Lung (tissue), 11 donors: ENCODE measurements at regions not wholly inside any gene's neighbourhood (a gene's known extent, or its start where the extent isn't known, plus 50 kb on each side); places are given as distances from the start of the nearest gene placed in this dataset.

ENCODE experiments used
- ATAC-seq: fragments of 200-7000 bp; cut with Tn5 transposase; one replicate; pipeline ENCODE4 v1.9.1; 2020; ENCODE audit warnings: moderate number of reproducible peaks; ENCODE audit not compliant: insufficient read depth, low FRiP score
- DNase-seq, 3 donors: peaks; one replicate each; pipeline ENCODE4 v3.0.0-alpha.2; 2013 to 2017
- H3K27ac ChIP-seq, 2 donors: one replicate each; pipeline ENCODE4 v1.5.1; 2013; ENCODE audit warnings: mild to moderate bottlenecking in 2 of 2, moderate library complexity in 2 of 2, control low read depth in 1 of 2, inconsistent platforms in 1 of 2, low read depth in 1 of 2, low read length in 1 of 2
- H3K27me3 ChIP-seq, 3 donors: one replicate each; pipeline ENCODE4 v1.5.1; 2013; ENCODE audit warnings: low read length in 2 of 3; ENCODE audit not compliant: control insufficient read depth in 3 of 3, insufficient read depth in 3 of 3
- H3K36me3 ChIP-seq, 4 donors: one replicate each; pipeline ENCODE4 v1.5.1; 2013; ENCODE audit warnings: low read length in 4 of 4, mild to moderate bottlenecking in 1 of 4, moderate library complexity in 1 of 4; ENCODE audit not compliant: control insufficient read depth in 4 of 4, insufficient read depth in 4 of 4
- H3K4me1 ChIP-seq, 5 donors: one replicate each; pipeline ENCODE4 v1.5.1; 2013; ENCODE audit warnings: low read length in 5 of 5, mild to moderate bottlenecking in 2 of 5, moderate library complexity in 1 of 5; ENCODE audit not compliant: control insufficient read depth in 5 of 5, insufficient read depth in 5 of 5
- H3K4me3 ChIP-seq: one replicate; pipeline ENCODE4 v1.5.1; 2013; ENCODE audit warnings: mild to moderate bottlenecking, control low read depth, moderate library complexity
- H3K9ac ChIP-seq, 2 donors: one replicate each; pipeline ENCODE4 v1.5.1; 2013; ENCODE audit warnings: low read length in 2 of 2, control low read depth in 1 of 2; ENCODE audit not compliant: insufficient read depth in 1 of 2
- H3K9me3 ChIP-seq, 4 donors: one replicate each; pipeline ENCODE4 v1.5.1; 2013; ENCODE audit warnings: low read length in 3 of 4, mild to moderate bottlenecking in 1 of 4, moderate library complexity in 1 of 4; ENCODE audit not compliant: control insufficient read depth in 4 of 4, insufficient read depth in 3 of 4
- WGBS, 2 donors: extraction: QIAGEN DNeasy Blood & Tissue Kit; methylation state at CpG; one replicate each; pipeline ENCODE4 v1.1.7; 2013; 5-methylcytosine and 5-hydroxymethylcytosine counted together
- TF ChIP-seq, protein P1 (sequence below): IDR thresholded peaks from 2 replicates; pipeline ENCODE4 v1.5.1; 2012; ENCODE audit warnings: mild to moderate bottlenecking; ENCODE audit errors: control extremely low read depth, extremely low read depth
- donor health status: control.
- donor health status: control.
- donor health status: Bipolar disorder and iron deficiency.
- donor health status: healthy.
- donor health status: DM: yes; HTN: yes; CAD: no.

GRCh38 chr22:44403166-44403565 lies 90.4 kb upstream of the SHISAL1 start:
- 87% methylated on average over 5 of the region's 5 CpGs for WGBS, 2 donors
- H3K27me3 ChIP-seq = no peaks in the 10 kb centered on the region
- peaks cover 0 to 22% (median 0%) of the 10 kb centered on the region in 5 donors for H3K4me1 ChIP-seq
- no peaks in the 10 kb centered on the region for H3K36me3 ChIP-seq
- no peak for ATAC-seq
- H3K4me3 ChIP-seq = no peak overlapping the region
- H3K9me3 ChIP-seq = peaks cover 0 to 4% (median 0%) of the 10 kb centered on the region in 4 donors
- TF ChIP-seq, protein P1, sequence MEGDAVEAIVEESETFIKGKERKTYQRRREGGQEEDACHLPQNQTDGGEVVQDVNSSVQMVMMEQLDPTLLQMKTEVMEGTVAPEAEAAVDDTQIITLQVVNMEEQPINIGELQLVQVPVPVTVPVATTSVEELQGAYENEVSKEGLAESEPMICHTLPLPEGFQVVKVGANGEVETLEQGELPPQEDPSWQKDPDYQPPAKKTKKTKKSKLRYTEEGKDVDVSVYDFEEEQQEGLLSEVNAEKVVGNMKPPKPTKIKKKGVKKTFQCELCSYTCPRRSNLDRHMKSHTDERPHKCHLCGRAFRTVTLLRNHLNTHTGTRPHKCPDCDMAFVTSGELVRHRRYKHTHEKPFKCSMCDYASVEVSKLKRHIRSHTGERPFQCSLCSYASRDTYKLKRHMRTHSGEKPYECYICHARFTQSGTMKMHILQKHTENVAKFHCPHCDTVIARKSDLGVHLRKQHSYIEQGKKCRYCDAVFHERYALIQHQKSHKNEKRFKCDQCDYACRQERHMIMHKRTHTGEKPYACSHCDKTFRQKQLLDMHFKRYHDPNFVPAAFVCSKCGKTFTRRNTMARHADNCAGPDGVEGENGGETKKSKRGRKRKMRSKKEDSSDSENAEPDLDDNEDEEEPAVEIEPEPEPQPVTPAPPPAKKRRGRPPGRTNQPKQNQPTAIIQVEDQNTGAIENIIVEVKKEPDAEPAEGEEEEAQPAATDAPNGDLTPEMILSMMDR = no peak
- no peak for DNase-seq
- H3K27ac ChIP-seq = no peak overlapping the region
- H3K9ac ChIP-seq = no peak overlapping the region

DNA sequence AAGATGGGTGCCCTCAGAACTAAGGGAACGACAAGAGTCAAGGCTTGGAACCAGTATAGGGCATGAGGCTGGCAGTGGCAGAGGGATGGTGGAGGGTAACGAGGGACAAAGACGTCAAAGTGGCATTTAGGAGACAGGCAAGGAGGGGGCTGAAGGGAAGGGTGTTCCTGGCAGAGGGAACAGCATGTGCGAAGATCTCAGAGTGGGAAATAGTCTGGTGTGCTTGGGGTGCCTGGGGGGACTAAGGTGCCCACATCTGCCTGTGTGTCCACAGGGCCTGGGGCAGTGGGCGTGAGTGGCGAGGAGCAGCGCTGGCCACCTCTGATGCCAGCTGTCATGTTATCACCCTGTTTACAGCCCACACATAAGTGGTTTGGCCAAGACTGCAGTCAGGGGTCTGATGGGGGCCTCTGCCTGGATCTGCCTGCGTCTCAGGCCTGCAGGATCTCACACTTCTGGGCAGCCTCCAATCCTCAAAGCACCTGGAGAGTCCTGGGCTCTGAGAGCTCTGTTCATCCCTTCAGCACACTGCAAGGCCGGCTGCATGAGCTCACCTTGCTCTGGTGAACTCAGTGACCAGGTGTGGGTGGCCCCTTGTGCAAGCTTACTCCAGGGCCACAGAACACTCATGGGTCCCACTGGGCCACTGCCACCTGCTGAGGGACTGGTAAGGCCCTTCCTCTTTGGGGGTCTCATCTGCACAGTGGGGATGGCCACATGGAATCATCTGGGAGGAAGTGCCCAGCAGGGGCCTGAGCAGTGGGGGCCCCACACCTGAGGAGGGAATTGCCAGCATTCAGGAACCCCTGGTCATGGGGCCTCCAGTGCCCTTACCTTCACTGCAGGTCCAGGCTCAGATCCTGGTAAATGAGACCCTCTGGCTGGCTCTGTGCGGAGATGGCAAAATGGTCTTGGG lies 89.7 kb upstream of the SHISAL1 start:
- H3K27me3 ChIP-seq = no peaks in the 10 kb centered on the region
- H3K9me3 ChIP-seq = peaks cover 0 to 4% (median 0%) of the 10 kb centered on the region in 4 donors
- H3K4me1 ChIP-seq = peaks cover 0 to 22% (median 0%) of the 10 kb centered on the region in 5 donors
- H3K4me3 ChIP-seq = no peak overlapping the region
- no peak for ATAC-seq
- no peak overlapping the region for H3K9ac ChIP-seq
- H3K27ac ChIP-seq = no peak overlapping the region
- WGBS, 2 donors = 94 to 96% methylated on average over 10 of the region's 10 CpGs
- no peaks in the 10 kb centered on the region for H3K36me3 ChIP-seq
- no peak for DNase-seq
- TF ChIP-seq, protein P1 = no peak

DNA sequence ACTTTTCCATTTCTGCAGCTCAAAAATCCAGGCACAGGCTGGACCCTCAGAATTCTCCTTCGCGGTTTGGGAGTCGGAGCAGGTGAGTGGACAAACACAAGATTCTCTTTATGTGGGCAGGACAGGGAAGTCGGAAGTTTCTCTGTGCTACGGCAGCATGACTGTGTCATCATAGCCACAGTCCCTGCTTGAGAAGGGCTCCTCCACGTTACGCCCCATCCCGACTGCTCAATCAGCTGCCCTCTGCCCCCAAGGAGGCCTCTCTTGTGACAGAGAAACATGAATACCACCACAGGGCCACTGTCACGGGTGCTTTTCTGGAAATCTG lies 89.0 kb upstream of the SHISAL1 start:
- Histone ChIP-seq H3K4me1 (peaks cover 0 to 22% (median 0%) of the 10 kb centered on the region in 5 donors), H3K27me3 (no peaks in the 10 kb centered on the region), H3K9ac (no peak overlapping the region), H3K9me3 (peaks cover 0 to 4% (median 0%) of the 10 kb centered on the region in 4 donors), H3K4me3 (no peak overlapping the region), H3K27ac (no peak overlapping the region), H3K36me3 (no peaks in the 10 kb centered on the region)
- 69 to 82% methylated on average over 9 of the region's 9 CpGs for WGBS, 2 donors
- no peak for DNase-seq
- no peak for ATAC-seq
- TF ChIP-seq, protein P1 = no peak

- 63 to 73% methylated on average over 3 of the region's 3 CpGs for WGBS, 2 donors
- DNase-seq = no peak
Observed at GRCh38 chr22:44400763-44401060, 88.0 kb upstream of the SHISAL1 start.

More at GRCh38 chr22:44400763-44401060, 88.0 kb upstream of the SHISAL1 start:
- Histone ChIP-seq H3K4me3 (no peak overlapping the region), H3K27ac (no peak overlapping the region), H3K36me3 (no peaks in the 10 kb centered on the region), H3K27me3 (no peaks in the 10 kb centered on the region), H3K4me1 (peaks cover 0 to 22% (median 0%) of the 10 kb centered on the region in 5 donors), H3K9ac (no peak overlapping the region), H3K9me3 (peaks cover 0 to 5% (median 0%) of the 10 kb centered on the region in 4 donors)
- TF ChIP-seq, protein P1 = no peak
- no peak for ATAC-seq
